Bronchial epithelial cell (primary cell): ENCODE measurements at regions not wholly inside any gene's neighbourhood (a gene's known extent, or its start where the extent isn't known, plus 50 kb on each side); places are given as distances from the start of the nearest gene placed in this dataset.

Experiments used
- DNase-seq: peaks from one replicate; pipeline ENCODE4 v3.0.0-alpha.2; 2010; ENCODE audit warnings: low read depth
- FAIRE-seq: peaks from 2 replicates; lab custom pipeline; 2011; peaks lifted over from hg19 to GRCh38; lab: Jason Lieb, UNC
- H3K27me3 ChIP-seq: 2 replicates; pipeline ENCODE4 v1.5.1; 2011; ENCODE audit warnings: low read length; ENCODE audit not compliant: control insufficient read depth, insufficient read depth
- H3K36me3 ChIP-seq: 2 replicates; pipeline ENCODE4 v1.5.1; 2011; ENCODE audit warnings: low read length; ENCODE audit not compliant: control insufficient read depth, insufficient read depth
- H3K4me3 ChIP-seq: 2 replicates; pipeline ENCODE4 v1.5.1; 2011; ENCODE audit warnings: mild to moderate bottlenecking, low read depth, low read length, control low read depth
- CTCF ChIP-seq: IDR thresholded peaks from 2 replicates; pipeline ENCODE4 v1.5.1; 2011; ENCODE audit warnings: mild to moderate bottlenecking, moderate library complexity, low read length, control low read depth, inconsistent platforms; ENCODE audit not compliant: insufficient read depth, severe bottlenecking

- no peaks in the 10 kb centered on the region for H3K36me3 ChIP-seq
- TF ChIP-seq CTCF = no peak
- H3K27me3 ChIP-seq = no peaks in the 10 kb centered on the region
- no peak for DNase-seq
- no peak for FAIRE-seq
- no peak overlapping the region for H3K4me3 ChIP-seq
Measured at GRCh38 chr18:22634464-22634863, 216.7 kb upstream of the CTAGE1 start.

- TF ChIP-seq CTCF = no peak
- Histone ChIP-seq H3K36me3 (no peaks in the 10 kb centered on the region), H3K27me3 (no peaks in the 10 kb centered on the region), H3K4me3 (no peak overlapping the region)
- FAIRE-seq (no peak), DNase-seq (peak; percentile 72)
Measured at GRCh38 chr18:22637787-22638186, 220.1 kb upstream of the CTAGE1 start.

GRCh38 chr18:22639026-22639463, 221.3 kb upstream of the CTAGE1 start:
- Histone ChIP-seq H3K27me3 (no peaks in the 10 kb centered on the region), H3K36me3 (no peaks in the 10 kb centered on the region), H3K4me3 (no peak overlapping the region)
- FAIRE-seq = peak; percentile 28
- peak; percentile 36 for DNase-seq
- TF ChIP-seq CTCF = no peak

- DNase-seq (no peak), FAIRE-seq (no peak)
- Histone ChIP-seq H3K27me3 (no peaks in the 10 kb centered on the region), H3K4me3 (no peak overlapping the region), H3K36me3 (no peaks in the 10 kb centered on the region)
- TF ChIP-seq CTCF = no peak
Measured at GRCh38 chr18:22639561-22639960, 221.8 kb upstream of the CTAGE1 start.

- H3K36me3 ChIP-seq = no peaks in the 10 kb centered on the region
- no peak for DNase-seq
- FAIRE-seq = no peak
Measured at GRCh38 chr18:22640281-22640842, 222.6 kb upstream of the CTAGE1 start.

More at GRCh38 chr18:22640281-22640842, 222.6 kb upstream of the CTAGE1 start:
- H3K4me3 ChIP-seq = no peak overlapping the region
- TF ChIP-seq CTCF = no peak
- H3K27me3 ChIP-seq = no peaks in the 10 kb centered on the region
